CD4-positive, alpha-beta T cell treated with Interleukin-4 for 4 hours (primary cell): ENCODE measurements at regions not wholly inside any gene's neighbourhood (a gene's known extent, or its start where the extent isn't known, plus 50 kb on each side); places are given as distances from the start of the nearest gene placed in this dataset.
"Not testable (repeated sequence)": the region's sequence is repeated elsewhere in the genome, so short reads cannot be mapped to it uniquely, and the experiment has no call there.

ENCODE experiments used
- DNase-seq: peaks from one replicate; pipeline ENCODE4 v3.0.0-alpha.2; 2020

DNA sequence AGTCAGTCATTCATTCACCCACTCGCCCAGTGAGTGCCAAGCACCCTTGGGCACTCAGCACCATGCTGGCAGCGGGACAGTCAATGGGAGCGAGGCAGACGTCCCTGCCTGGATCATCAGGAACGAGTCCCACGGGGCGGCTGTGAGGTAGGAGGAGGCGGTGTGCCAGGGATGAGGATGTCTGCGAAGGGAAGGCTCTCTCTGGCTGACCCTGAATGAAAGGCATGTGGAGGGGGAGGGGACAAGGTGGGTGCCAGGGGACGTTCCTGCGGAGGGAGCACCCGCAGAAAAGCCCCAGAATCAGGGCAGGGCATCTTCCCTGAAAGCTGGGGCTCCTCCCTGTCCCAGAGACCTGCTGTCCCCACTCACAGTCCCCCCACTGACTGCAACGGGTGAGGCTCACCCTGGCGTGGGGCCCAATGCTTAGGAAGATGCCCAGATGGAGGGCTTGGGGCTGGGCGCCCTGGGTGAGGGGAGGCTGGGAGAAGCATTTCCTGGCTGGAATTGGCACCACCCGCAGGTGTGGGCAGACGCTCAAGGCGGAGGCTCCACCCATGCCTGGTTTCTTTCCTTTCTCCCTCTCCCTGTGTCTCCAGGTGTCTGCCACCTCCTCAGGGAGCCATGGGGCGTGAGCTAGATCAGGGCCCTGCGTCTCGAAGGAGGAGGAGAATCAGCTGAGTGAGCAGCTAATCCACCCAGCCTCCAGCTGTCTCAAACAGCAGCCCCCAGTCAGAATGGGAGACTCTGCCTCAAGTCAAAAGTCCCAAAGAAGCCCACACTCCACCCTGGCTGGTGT is 179.0 kb upstream of the PPP1R26 start:
- no peak for DNase-seq

DNA sequence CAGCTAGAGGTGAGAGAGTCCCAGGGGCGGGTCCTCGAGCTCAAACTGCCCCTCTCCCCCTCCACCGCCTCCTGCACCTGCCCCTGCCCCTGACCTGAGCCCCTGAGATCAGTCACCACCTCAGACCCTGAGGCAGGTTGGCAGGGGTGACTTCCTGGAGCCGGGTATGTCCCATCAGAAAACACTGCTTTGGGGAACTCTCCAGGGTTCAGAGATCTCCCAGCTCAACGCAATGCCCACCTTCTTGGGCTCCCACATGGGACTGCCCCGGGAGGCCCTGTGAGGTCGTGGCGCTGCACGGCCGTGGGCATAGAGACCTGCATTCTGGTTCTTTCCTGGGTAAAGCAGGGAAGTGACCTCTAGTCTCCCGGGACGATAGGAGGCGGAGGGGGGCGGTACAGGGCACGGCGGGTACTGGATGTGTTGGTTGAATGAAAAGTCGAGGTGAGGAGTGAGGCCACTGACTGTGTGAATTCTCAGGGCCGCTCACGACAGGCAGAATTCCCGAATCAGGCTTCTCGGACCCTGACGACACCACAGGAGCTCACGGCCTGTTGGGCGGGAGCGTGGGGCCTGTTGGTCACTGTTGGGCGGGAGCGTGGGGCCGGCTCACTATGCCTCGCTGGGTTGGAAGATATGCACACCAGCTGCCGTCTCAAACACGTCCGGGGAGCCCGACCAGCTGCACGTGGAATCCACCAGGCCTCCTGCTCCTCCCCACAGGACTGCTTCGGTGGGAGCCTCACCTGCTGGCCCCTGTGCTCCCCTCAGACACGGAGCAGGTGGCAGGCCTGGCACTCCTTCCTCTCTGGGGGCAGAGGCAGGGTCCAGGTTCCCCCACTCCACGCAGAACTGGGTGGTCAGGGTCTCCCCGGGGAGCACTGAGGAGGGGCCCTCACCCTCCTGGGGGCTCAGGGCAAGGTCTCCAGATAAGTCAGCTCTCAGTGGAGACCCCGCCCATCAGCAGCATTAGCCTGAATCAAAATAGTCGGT is 178.0 kb upstream of the PPP1R26 start:
- no peak for DNase-seq

DNA sequence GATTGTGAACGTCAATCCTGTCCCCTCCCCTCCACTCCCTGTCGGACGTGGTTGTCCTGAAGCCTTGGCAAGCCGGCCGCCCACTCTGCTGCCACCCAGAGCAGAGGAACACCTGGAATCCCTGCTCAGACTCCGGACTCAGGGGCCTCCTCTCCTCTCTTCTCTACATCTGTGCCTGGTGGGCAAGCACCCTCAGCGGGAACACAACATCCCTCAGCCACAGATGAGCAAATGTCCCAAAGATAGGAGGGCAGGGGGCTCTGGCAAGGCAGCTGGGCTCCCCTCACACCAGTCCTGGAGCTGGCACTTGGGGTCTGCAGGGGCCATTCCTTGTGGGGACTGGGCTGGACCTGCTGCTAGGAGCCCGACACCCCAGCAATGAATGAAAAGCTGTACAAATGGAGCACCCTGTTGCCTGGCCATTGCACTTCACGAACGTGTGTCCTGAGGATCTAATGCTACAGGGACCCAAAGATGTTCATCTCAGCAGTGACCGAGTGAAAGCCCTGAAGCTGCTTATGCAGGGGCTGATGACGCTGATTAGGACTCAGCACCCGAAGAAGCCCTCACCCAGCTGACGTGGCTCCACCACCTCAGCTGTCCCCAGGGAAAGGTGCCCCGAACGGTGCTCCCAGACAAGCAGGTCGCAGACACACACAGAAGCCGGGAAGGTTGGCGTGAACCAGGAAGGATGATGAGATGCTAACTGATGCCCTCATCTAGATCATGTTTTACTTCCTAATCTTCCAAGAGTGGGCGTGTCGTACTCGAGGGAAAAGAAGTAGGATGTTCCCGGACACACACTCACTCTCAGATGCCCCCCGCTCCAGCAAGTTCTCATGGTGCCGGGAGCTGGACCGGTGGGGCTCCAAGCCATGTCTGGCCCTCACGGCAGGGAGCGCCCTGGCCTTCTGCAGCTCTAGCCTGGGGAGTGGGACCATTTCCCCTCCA is 177.0 kb upstream of the PPP1R26 start:
- DNase-seq = no peak

DNA sequence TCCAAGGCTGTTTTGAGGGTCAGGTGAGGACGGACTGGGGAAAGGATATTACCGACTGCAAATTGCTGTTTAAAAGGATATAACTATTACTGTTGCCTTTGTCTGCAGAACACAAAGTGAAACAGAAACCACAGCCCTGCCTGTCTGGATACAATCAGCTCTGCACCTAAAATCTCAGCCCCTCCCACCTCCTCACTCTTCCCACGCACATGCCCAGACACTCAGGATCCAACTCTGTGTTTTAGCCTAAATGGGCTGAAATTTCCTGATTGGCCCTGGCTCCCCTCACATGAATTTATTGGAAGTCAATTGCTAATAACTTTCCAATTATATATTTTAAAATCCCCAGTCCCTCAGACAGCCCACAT is 176.3 kb upstream of the PPP1R26 start:
- DNase-seq = no peak

DNA sequence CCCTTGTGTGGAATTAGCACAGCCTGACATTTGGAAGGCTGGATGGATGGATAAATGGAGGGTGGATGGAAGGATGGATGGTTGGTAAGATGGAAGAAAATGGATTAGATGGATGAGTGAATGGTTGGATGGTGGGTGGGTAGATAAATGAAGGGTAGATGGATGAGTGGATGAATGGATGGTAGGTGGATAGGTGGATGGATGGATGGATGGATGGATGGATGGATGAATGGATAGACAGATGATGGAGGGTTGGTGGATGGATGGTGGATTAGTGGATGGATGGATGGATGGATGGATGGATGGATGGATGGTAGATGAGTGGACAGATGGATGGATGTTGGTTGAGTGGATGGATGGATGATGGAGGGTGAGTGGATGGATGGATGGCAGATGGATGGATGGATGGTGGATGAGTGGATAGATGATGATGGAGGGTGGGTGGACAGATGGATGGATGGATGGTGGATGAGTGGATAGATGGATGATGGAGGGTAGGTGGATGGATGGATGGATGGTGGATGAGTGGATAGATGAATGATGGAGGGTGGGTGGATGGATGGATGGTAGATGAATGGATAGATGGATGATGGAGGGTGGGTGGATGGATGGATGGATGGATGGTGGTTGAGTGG is 175.6 kb upstream of the PPP1R26 start:
- DNase-seq = no peak

DNA sequence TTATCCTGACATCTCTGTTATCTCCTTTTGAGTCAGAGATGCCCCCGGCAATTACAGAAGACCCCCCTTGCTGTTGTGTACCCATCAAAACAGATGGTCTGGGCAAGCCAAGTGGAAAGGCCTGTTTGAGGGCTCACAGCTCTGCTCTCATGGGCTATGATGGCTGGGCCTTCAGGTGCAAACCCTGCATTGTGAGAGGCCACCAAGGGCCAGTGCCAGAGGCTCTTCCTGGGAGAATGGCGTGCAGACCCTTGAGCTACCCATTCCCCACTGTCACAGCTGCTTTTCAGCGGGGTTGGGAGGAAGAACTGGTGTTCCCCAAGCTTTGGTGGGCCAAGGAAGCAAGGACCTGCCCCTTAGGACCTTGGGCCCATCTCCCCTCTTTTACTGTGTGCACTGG is 174.7 kb upstream of the PPP1R26 start:
- no peak for DNase-seq

DNA sequence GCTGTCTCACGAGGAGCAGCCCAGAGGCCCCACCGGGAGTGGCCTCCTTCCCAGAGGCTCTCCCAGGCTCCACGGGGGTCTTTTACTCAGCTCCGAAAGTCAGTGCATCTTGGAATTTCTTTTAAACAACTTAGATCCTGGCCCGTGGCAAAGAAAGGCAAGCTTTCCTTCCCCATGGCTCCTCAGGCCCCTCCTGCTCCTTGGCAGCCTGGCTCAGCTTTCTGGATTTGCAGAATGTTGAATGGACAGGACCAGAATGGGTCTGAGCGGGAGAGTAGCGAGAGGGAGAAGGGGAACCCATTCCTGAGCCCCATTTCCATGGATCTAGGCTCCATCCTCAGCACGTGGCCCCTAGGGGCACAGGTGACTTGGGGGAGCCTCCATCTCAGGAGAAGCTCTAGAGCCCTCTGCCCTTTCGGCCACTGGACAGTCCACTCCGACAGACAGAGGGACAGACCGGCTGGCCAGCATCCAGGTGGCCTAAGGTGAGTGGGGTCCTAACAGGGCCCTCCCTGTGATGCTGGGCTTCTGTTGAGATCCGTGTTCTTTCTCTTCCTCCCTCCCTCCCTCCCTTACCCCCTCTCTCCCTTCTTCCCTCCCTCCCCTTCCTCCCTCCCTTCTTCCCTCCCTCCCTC is 173.9 kb upstream of the PPP1R26 start:
- no peak for DNase-seq

DNA sequence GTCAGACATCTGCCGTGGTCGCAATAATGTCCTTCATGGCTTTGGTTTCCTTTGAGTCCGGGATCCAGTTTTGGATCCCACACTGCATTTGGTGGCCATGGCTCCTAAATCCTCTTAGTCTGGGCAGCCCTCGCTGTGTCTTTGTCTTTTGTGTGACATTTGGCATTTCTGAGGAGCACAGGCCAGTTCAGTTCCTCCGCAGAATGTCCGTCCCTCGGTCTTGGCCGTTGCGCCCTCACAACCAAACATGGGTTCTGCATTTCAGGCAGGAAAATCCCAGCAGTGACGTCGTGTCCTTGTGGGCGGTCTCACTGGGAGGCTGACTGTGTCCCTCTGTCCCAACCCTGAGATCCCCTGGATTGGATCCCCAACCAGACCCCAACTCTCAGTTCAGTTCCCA is 172.9 kb upstream of the PPP1R26 start:
- no peak for DNase-seq

DNA sequence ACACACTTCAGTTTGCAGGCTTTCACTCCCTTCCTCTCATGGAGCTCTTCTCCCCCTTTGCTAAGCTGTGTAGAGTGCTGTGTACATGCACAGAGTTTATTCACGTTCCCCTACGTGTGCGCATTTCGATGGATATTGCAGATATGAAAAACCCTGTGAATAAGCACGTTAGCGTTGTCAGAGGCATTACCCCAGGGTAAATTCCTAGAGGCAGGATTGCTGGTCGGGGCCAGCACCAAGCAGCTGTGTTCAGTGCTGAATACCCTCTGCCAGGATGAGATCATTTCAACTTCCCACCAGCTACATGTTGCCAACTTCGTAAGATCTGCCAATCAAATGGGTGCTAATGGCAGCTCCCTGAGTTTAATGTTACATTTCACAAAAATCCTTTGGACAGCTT is 172.3 kb upstream of the PPP1R26 start:
- no peak for DNase-seq

DNA sequence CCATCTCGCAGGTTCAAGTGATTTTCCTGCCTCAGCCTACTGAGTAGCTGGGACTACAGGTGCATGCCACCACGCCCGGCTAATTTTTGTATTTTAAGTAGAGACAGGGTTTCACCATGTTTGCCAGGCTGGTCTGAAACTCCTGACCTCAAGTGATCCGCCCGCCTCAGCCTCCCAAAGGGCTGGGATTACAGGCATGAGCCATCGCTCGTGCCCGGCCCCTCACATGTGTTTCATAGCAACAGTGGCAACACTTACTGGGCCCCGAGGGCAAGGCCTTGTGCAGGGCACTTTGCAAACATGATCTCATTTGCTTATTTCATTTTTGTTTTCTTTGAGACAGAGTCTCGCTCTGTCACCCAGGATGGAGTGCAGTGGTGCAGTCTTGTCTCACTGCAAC is 171.7 kb upstream of the PPP1R26 start:
- DNase-seq = not testable (repeated sequence)

DNA sequence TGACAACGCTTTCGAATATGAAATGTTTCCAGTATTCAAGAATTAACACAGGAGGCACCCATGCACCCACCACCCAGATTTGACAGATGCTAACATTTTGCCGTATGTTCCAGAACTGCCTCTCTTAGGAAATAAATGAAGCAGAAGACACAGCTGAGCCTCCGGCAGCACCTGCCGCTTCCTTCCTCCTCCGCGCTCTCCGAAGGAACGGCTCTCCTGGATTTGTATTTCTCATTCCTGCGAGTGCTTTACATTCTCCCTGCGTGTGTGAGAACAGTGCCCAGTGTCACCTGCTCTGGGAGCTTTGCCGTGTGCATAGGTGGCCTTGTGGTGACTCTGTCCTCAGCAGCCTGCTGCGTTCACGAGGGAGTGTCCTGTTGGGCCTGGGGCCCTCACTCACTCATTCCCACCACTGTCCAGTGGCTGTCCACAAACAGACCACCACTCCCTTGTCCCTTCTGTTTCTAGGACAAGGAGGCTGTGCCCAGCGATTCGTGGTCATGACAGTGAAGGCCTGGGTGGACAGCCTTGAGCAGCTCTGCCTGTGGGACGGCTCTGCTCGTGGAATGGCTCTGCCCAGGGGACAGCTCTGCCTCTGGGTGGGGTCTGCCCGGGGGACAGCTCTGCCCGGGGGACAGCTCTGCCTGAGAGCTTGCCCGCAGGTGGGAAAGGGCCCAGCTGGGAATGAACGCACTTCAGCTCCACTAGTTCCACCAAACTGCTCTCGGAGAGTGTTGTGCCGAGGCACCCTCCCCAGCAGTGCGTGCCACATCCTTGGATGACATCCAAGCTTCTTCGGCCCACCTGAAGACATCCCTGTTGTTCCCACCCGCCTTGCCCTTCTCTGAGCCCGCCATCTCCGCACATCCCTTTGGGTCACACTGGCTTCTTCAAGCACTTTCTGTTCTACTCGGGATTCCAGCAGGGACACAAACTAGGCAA is 170.5 kb upstream of the PPP1R26 start:
- DNase-seq = no peak

DNA sequence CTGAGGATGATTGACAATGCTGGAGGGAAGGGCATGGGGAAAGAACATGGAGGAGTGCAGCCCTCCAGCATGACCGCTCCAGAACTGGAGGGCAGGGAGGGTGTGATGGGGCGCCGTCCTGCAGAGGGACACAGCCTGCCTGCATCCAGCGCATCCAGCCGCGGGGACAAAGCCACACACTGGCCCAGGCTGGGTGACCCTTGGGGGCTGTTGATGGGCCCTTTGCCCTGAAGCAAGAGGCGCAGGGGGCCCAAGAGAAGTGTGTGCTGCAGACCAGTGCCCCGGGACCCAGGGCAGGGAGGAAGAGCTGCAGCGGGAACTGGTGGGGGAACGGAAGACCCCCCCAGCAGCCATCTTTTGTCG is 169.8 kb upstream of the PPP1R26 start:
- DNase-seq = no peak

DNA sequence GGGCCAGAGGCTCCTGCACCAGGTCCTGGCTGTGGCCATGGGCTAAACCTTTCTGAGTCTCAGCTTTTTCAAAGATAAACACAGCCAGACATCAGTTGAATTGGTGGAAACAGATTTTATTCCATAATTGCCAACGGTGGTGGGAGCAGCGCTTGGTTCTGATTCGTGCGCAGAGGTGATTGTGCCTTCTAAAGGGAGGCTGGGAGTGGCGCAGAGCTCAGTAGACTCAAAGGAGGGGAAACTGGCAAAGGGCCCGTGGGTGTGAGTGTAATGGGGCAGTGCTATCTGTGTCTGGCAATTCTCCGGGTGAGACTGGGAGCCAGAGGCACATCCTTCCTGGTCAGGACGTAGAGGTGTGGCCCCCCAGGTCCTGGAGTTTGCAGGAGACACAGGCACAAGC is 169.4 kb upstream of the PPP1R26 start:
- no peak for DNase-seq

DNA sequence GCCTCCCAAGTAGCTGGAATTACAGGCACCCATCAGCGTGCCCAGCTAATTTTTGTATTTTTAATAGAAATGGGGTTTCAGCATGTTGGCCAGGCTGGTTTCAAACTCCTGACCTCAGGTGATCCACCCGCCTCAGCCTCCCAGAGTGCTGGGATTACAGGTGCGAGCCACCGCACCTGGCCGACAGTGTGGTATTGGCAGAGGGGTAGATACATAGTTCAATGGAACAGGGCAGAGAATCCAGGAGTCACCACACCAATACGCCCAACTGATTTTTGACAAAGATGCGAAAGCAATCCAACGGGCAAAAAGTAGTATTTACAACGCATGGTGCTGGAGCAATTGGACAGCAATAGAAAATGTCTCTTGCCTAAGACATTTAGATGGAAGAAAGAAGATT is 164.0 kb upstream of the PPP1R26 start:
- no peak for DNase-seq

DNA sequence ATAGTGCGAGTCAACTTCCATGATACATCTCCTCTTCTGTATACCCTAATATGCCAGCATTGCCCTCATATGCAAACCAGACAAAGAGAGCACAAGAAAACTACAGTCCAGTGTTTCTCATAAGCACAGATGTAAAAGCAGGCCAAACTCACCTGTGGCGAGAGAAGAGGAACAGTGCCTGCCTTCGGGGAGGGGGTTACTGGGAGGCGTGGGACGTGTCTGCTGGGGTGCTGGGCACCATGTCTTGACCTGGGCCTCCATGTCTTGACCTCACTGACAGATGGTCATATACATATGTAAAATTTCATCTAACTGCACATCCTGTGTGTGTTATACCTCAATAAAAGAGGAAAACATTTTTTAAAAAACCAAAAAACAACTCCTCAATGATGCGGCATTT is 159.3 kb upstream of the PPP1R26 start:
- DNase-seq = no peak

DNA sequence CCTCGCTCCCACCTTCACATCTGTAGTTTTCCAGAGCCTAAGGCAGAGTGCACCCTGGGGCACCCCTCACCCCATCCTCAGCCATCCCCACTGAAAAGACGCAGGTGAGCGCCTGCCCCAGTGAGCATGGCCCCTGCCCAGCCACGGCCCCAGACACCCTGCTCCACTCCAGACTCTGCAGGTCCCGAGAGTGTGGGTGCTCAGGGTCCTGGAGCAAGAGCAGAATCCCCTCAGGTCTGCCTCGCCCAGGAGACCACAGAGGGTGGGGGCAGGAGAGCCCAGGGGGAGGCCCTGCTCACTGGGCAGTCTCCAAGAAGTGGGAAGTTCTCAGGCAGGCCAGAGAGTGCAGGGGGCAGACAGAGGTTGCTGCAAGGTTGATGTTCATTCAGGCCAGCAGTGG is 158.6 kb upstream of the PPP1R26 start:
- DNase-seq = no peak

DNA sequence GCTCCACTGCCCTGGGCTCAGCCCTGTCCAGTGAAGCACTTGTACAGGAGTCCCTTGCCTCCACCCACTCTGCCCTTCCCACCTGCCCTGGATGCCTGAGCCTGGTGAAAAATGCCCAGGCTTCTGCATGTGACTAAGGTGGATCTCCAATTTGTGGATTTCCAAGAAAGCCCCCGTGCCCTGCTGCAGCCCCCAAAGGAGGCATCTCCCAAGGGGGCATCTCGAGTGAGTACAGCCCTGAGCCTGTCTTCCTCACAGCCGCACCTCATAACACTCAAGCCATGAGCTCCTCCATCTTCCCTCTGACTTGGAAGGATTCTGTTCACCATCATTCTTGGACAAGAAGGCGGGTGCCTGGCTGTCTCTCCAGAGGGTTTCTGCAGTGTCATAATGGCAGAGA is 158.0 kb upstream of the PPP1R26 start:
- DNase-seq = no peak

DNA sequence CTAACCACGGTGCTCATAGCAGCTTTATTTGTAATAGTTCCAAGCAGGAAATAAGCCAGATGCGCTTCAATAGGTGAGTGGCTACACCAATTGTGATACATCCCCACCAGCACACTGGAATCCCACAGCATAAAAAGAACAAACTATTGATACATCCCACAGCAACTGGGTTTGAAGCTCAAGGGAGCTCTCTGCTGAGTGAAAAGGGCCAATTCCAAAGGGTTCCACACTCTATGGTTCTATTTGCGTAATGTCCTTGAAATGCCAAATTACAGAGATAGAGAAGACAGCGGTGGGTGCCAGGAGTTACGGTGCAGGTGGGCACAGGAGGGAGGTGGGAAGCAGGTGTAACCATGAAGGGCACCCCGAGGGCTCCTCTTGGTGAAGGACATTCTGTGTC is 155.3 kb upstream of the PPP1R26 start:
- DNase-seq = no peak

DNA sequence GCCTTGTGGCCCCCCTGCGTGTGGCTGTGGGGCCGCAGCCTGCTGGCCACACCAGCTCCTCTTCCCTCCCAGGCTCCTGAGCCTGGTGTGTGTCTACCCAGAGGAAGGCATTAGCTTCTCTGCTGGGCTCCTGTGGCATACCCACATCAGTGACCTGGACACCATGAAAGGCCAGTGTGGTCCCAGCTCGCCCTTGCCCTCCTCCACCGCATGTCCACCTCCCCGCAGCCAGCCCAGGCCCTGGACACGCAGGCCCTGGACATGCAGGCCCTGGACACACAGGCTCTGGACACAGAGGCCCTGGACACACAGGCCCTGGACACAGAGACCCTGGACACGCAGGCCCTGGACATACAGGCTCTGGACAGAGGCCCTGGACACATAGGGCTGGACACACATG is 153.4 kb upstream of the PPP1R26 start:
- no peak for DNase-seq

DNA sequence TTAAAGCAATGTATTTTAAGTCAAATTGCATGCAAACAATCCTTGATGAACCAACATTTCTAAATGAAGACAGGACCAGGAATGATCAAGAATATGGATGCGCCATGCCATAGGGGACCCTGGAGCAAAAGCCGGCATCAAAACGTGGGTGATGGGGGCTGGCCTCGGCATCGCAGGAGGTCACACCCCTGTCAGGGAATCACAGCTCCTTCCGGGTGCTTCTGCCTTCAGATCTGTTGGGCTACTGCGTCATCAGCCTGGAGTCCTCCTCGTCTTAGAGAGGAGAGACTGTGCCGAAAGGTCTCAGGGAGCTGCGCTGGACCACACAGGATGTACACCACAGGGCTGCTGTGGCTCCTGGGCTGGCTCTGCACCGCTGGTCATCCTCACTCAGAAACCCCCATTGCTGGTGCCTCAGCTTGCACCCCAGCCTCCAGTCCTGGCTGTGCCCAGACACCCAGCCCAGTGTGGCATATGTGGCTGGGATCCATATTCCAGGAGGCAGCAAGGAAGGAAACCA is 152.9 kb upstream of the PPP1R26 start:
- no peak for DNase-seq
